Caki2 (cell line): ENCODE measurements at regions not wholly inside any gene's neighbourhood (a gene's known extent, or its start where the extent isn't known, plus 50 kb on each side); places are given as distances from the start of the nearest gene placed in this dataset.
"Not testable (repeated sequence)": the region's sequence is repeated elsewhere in the genome, so short reads cannot be mapped to it uniquely, and the experiment has no call there.

Experiments used
- DNase-seq: peaks from one replicate; pipeline ENCODE4 v3.0.0-alpha.2; 2015; ENCODE audit warnings: low read depth
- in situ Hi-C: cut with HindIII; loops from 2 replicates; pipeline ENCODE4 v1.10.0; 2016; ENCODE audit warnings: low sequenced_read_pairs, low pct_unique_long_range_greater_than_20kb, mixed read lengths

GRCh38 chr20:47888351-47888750, 103.1 kb upstream of the SULF2 start:
- in situ Hi-C loops = no loop called here
- no peak for DNase-seq

DNA sequence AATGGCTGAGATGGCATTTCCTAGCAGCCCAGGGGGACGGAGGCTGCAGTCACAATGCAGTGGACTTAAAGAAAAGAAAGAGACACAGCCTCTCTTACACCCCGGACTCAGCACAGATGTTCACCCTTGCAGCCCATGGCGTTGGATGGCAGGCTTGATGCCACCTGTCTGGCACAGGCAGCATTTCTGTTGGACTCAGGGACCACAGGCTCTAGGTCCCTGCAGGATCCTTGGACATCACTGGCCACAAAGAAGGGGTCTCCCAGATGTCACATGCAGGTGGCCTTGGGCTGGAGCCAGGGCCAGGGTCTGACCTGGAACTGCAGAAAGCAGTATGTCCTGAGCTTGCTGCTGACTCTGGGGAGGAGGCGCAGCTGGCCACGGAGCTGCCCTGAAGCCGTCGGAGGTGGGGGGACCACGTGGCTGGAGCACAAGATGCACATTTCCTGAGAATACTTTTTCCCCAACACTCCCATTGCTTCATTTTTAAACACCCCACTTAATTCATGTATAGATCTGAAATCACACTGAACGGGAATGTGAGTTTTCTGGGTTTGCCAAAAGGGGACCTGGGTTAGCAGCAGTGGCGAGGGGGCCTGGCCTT, 102.3 kb upstream of the SULF2 start:
- in situ Hi-C loops = no loop called here

GRCh38 chr20:47887064-47887463, 101.8 kb upstream of the SULF2 start:
- in situ Hi-C loops = no loop called here
- DNase-seq = no peak

More for the DNA sequence above, 102.3 kb upstream of the SULF2 start:
- no peak for DNase-seq

GRCh38 chr20:47886454-47887041, 101.3 kb upstream of the SULF2 start:
- no peak for DNase-seq
- in situ Hi-C loops = no loop called here

- in situ Hi-C loops = no loop called here
- DNase-seq = no peak
Observed at GRCh38 chr20:47885909-47886453, 100.7 kb upstream of the SULF2 start.

DNA sequence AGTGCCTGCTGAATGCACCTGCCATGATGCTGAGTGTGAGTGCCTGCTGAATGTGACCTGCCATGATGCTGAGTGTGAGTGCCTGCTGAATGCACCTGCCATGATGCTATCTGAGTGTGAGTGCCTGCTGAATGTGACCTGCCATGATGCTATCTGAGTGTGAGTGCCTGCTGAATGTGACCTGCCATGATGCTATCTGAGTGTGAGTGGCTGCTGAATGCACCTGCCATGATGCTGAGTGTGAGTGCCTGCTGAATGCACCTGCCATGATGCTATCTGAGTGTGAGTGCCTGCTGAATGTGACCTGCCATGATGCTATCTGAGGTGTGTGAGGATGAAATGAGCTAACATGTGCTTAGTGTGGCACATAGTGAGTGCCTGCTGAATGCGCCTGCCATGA, 98.7 kb upstream of the SULF2 start:
- in situ Hi-C loops, DNase-seq: not testable (repeated sequence)

- in situ Hi-C loops = no loop called here
- no peak for DNase-seq
Observed at GRCh38 chr20:47883186-47883585, 97.9 kb upstream of the SULF2 start.

DNA sequence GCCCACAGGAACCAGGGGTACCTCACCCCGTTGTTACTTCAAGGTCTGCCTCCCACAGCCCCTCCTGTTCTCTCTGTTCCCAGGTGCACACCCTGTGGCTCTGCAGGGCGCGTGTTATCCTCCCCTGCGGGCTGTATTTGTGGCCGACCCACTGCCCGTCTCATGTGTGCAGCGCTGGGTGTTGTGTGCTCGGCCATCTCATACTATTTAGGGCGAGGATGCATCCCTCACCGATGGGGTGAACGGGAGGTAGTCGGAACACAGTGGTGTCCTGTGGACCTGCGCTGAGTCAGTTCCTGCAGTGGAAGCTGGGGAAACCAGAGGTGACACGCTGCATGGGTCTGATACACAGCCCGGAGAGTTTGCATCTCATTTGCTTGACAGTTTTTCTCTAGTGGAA, 94.5 kb upstream of the SULF2 start:
- in situ Hi-C loops = no loop called here
- DNase-seq = no peak

- in situ Hi-C loops = no loop called here
- no peak for DNase-seq
Observed at GRCh38 chr20:47878601-47879027, 93.3 kb upstream of the SULF2 start.

DNA sequence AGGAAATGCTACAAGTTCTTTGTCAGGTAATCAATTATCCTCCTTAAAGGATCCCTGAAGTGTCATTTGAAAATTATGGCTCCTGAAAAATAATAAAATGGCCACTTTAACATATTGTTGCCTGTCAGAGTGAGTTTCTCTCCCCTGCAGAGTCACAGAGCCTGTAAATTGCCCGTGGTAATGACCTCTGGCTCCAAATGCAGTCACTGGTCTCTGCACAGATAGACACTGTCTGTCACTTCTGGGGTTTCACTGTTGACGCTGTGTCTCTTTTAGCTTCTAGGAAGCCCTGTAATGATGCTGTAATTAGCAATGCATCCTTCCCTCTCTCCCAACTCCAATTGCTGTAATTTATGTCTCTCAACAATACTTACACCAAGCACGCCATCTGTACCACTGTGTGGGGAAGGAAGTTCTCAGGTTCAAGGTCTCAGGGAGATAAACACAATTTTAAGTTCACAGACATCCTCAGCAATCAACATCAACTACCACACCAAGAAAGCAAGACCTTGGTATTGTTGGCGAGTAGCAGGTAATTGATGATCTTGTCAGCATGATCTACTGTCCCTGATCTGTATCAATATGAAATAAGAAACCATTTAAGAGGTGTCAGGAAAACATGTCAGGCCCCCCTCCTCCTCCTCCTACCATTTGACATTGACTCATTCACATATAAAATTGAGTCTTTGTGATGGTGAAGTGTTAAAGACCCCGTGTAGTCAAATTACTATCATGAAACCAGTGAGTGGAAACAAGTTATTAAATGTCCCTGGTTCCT, 91.2 kb upstream of the SULF2 start:
- no peak for DNase-seq
- in situ Hi-C loops = no loop called here

DNA sequence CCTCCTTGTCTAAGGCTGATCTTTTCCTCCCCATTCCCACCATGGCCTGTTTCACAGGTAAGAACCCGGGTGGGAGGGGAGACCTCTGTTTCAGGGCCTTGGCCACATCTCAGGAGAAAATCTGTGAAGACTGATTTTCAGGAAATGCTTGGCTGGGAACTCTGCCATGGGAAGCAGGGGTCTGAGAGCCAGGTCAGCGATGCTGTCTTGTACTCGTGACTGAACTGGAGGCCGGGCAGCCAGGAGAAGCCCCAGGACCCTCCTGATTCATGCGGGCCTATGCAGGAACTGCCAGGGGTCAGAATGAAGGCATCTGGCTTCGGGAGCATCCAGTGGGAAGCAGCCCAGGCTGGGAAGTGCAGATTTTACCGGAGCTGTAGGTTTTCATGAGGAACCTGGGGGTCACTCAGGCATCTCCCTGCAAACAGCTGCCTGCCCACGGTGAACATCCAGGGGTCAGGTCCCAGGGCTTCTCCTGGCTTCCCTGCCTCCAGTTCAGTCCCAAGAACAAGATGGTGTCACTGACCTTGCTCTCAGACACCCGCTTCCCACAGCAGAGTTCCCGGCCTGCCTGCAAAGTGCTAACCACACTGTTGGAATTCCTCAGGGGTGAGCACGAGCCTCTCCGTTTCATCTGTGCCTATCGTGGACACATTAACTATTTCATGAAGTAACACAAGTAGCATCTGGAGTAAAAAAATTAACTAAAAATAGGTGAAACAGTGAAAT, 90.2 kb upstream of the SULF2 start:
- in situ Hi-C loops = no loop called here
- DNase-seq = no peak

DNA sequence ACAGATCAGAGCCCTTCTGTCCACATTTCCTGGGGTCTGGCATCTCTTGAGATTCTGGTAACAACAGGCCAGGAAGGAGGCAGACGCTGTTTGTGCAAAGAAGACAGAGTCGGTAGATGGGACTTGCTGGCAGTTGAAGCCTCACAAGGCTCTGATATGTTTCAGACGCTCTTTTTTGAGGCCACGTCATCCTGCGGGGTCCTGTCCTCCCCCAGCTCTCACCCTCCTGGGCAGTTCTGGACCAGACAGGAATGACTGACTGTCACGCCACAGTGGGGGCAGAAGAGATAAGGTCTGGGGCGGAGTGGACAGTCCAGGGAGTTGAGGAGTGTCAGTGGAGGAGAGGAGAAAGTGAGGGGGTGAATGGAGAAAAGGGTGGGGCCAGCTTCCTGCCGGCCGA, 87.1 kb upstream of the SULF2 start:
- in situ Hi-C loops = no loop called here
- DNase-seq = no peak

DNA sequence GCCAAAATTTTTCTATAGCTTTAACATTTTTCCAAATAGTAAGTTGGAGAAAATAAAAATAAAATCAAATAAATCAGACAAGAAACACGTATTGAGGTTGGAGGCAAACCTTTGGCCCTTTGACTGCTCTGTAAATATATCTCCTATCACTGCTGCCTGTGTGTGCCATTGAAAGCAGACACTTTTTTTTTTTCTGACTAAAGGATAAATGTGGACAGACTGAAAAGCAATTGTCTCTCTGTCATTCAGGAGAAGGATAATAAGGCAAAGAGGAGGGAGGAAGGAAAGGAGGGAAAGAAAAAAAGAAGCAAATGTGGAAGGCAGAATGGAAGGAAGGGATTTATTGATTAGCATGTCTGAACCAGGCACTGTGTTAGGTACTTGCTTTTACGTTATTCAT, 85.2 kb upstream of the SULF2 start:
- no peak for DNase-seq
- in situ Hi-C loops = no loop called here

DNA sequence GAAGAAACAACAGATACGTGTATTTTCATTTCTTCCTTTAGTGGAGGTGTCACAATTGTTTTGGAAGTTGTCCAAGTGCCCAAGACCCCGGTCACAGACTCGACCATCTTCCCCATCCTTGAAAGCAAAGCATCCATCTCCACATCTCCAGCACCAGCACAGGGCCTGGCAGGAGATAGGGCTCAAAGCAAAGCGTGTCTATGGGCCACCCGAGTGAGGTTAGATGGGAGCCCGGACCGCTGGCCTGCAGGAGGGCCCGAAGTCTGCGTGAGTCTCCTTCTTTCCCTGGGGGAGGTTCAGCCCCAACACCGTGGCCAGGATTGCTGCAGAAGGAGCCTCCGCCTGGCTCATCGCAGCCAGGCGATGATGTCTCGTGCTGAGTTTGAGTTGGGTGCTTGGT, 83.5 kb upstream of the SULF2 start:
- no peak for DNase-seq
- in situ Hi-C loops = no loop called here

DNA sequence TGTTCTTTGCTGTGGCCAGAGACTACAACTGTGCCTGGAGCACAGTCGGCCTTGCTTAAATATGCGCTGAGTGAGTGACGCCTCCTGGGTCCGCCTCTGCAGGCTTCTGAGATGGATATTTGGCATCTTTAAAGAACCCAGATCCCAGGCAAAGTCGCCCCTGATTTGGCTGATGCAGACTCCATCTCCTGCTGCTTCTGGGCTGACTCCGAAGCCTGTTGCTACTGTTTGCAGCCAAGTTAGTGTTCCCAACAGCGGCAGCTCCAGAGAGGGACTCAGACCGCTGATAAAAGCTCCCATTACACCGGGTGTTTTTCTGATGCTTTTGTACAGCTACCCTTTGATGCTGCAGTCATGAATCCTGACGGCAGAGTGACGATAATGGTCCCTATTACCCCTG, 83.0 kb upstream of the SULF2 start:
- no peak for DNase-seq
- in situ Hi-C loops = no loop called here

DNA sequence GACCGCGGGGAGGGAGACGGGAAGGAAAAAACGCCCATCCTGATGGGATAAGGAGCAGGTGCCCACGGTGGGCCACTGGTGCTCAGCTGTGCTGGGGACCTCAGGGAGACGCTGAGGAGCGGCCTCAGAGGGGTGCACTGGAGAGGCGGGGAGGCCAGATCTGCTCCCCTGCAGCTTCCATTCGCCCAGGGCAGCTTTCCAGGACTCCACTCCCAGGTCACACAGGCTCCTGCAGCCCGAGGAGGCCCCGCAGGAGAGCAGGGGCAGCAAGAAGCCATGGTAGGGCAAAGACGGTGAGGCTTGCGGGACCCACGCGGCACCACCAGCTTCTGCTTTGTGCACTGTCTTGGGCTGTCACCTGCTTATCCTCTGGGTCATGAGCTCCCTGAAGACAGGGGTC, 82.5 kb upstream of the SULF2 start:
- in situ Hi-C loops = no loop called here
- no peak for DNase-seq

DNA sequence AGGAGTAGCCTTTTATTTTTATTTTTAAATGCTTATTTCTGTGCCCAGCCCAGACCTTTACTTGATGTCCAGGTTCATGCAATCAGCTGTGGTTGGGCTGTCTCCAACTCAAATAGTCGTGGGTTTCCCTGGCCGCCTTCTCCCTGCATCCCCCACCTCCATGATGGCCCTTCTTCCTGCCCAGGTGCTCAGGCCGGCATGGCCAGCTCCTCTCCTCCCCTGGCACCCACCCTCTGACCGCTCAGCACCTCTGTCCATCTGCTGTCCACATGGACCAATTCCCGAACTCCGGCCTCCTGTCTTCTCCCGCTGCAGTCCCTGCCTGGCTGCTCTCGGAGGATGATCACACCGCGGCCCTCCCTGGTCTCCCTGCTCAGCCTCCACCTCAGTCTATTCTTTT, 81.2 kb upstream of the SULF2 start:
- in situ Hi-C loops = no loop called here
- DNase-seq = no peak

DNA sequence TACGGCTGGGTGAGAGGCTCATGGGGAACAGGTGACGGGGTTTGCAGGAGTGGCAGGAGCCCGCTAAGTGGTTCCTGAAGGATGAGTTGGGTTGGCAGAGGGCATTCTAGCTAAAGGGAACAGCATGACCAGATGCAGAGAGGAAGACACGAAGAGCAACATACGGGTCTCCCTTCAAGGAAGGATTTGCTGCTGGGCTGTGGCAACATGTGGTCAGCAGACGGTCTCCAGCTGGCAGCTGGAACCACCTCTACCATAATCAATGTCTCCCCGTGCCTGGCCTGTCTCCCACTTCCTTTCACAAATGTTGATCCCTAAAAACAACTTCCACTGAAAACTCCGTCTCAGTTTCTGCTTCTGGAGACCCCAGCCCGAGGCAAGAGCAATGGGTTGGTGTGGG, 80.6 kb upstream of the SULF2 start:
- DNase-seq = no peak
- in situ Hi-C loops = no loop called here

DNA sequence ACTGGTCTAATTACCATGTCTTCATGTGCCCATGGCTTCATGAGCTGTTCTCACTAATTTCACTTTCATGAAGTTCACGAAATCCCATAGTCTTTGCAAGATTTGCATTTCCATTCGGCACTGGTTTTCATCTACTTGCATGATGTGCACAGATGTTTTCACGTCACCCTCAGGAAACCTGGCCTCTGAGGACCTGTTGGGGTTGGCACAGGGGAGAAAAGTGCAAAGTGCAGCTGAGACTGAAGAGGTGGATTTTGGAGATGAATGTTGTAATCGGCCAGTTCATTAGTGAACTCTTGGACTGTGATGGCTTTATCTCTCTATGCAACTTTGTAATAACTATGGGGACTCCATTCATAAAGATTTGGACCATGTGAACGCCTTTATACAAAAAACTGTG, 80.2 kb upstream of the SULF2 start:
- in situ Hi-C loops = no loop called here
- no peak for DNase-seq
